ENCODE measurements at regions not wholly inside any gene's neighbourhood (a gene's known extent, or its start where the extent isn't known, plus 50 kb on each side); places are given as distances from the start of the nearest gene placed in this dataset.
A peak's percentile ranks its signal among the peaks of the same experiment; 100 is the strongest.

GRCh38 chr1:60989749-60990713 lies 92.3 kb upstream of the NFIA start:
- DNase-seq (ENCODE audit: low spot score), result peak; percentile 91
- intact Hi-C loops (cut with DNase I), result loop anchor here in 1 of 2 donors (5.0 kb wide), 1 partner anchor 97 kb away; no protein-coding TSS in a partner anchor

GRCh38 chr1:60988891-60989290 lies 93.5 kb upstream of the NFIA start:
- intact Hi-C loops (cut with DNase I), result no loop called here
- DNase-seq (ENCODE audit: low spot score), result no peak

DNA sequence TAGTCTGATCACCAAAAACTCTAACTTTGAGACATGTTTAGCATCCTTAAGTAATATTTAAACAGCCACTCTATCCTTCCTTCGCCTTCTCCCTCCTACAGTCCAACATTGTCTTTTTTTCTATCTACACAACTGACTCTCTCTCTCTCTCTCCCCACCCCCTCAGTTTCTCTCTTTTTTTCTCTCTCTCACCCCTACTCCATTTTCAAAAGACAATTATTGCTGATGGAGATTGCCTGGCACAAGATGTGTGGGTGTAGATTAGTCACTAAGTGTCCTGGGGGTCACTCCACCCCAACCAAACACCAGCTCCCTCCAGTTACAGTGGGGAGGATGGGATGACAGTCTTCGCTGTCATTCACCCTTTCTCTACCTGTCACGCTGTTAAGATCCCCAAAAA lies 94.5 kb upstream of the NFIA start:
- no peak for DNase-seq (ENCODE audit: low spot score)
- intact Hi-C loops (cut with DNase I), result no loop called here

GRCh38 chr1:60984062-60984799 lies 98.1 kb upstream of the NFIA start:
- intact Hi-C loops (cut with DNase I), result loop anchor here (5.0 kb wide), 2 partner anchors 58 to 237 kb away; no protein-coding TSS in a partner anchor
- DNase-seq (ENCODE audit: low spot score), result peak; percentile 85

DNA sequence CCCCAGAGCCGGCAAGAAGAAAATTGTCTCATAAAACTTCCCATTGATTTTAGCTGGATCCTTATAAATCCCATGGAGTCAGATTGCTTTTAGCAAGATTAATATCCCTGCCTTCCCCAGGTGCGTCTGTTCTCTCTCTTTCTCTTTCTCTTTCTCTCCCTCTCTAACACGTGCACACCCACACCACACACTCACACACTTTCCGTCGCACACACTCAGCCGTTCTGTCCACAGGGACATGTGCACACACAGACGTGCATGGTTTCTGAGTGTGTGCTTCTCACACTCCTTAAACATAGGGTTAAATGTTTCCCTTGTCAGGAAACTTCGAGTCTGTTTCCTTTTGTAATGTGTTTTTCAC lies 98.7 kb upstream of the NFIA start:
- intact Hi-C loops (cut with DNase I), result loop anchor here (5.0 kb wide), 2 partner anchors 59 to 236 kb away; no protein-coding TSS in a partner anchor
- no peak for DNase-seq (ENCODE audit: low spot score)

- no peak for DNase-seq (ENCODE audit: low spot score)
- intact Hi-C loops (cut with DNase I), result loop anchor here (5.0 kb wide), 2 partner anchors 60 to 235 kb away; no protein-coding TSS in a partner anchor
Observed at GRCh38 chr1:60982539-60982938, 99.8 kb upstream of the NFIA start.

GRCh38 chr1:60981357-60981756 lies 101.0 kb upstream of the NFIA start:
- intact Hi-C loops (cut with DNase I), result loop anchor here (5.0 kb wide), 2 partner anchors 61 to 234 kb away; no protein-coding TSS in a partner anchor
- no peak for DNase-seq (ENCODE audit: low spot score)

DNA sequence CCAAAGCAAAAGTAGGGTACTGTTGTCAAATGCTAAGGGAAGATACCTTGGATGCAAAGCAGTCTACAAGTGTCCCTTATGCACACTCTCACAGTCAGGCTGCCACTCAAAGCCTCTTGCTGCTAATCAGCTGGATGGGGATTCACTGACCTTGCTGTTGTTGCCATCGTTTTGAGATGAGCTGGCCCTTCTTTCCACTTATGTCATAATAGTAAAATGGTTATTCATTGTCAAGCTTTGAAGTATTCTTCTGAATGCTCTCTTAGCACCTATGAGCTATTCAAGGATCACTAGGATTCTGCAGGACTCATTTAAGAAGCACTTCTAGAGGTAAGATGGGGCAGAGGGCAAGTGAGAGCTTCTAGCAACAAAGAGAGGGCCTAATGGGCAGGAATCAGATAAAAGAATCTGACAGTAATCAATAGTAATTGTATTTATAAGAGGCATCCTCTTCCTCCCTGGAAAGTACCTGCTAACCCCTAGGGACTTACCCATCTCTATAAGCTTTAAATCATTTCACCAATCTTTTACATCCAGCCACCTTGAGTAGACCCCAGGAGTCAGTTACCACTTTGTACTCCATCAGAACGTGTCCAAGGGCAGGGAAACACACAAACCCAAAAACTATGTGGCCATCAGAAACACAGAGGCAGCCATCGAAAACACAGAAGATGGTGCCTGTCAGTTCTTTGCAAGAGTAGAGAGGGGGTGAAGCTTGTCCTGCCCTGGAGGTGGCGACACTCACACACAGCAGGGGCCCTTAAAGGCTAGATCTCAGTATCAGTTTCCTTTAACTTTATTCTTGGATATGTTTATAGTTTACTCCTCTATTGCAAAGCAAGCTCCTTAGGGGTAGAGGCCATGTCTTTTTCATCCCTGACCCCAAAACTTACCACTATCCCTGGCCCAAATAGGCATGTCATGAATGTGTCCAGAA lies 103.7 kb upstream of the NFIA start:
- intact Hi-C loops (cut with DNase I), result loop anchor here in 1 of 2 donors (10.0 kb wide), 2 partner anchors 476 to 876 kb away; no protein-coding TSS in a partner anchor
- DNase-seq (ENCODE audit: low spot score), result no peak

- DNase-seq (ENCODE audit: low spot score), result no peak
- intact Hi-C loops (cut with DNase I), result loop anchor here in 1 of 2 donors (10.0 kb wide), 2 partner anchors 477 to 877 kb away; no protein-coding TSS in a partner anchor
Observed at GRCh38 chr1:60977661-60978060, 104.7 kb upstream of the NFIA start.

DNA sequence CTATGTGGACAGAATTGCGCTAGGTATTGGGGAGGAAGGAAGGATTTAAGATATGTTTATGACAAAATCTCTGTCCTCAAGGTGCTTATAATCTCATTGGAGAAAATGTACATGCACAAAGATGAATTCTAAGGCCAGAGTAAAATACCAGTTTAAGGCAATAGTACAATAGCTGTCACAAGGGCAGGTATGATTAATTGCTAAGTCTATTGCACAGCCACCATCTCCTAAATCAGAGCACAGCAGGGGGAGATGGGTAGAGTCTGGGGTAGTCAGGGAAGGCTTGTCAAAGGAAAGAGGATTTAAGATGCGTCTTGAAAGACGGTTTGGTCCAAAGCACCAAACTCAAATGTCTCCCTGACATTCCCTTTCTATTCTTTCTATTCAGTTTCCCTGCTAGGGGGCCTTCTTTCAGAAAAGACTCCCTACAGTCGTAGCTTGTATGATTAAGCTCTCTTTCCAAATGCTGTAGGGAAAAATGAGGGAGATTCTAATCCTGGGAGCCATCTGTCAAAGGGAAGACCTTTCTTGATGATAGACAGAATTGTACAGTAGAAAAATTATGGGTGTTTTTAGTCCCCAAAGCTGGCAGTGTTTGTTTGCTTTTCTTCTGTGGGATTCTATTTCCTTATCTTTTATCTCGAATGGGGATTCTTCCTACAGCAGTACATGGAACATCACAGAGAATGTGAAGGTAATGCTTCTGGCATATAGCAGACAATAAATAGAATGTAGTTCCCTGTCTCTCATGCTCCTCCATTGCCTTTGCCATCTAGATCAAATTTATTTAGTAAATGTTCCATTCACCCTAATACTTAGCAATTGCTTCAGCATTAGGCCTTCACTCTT lies 107.6 kb upstream of the NFIA start:
- no peak for DNase-seq (ENCODE audit: low spot score)
- intact Hi-C loops (cut with DNase I), result loop anchor here in 1 of 2 donors (5.0 to 10.0 kb wide), 3 partner anchors 480 to 880 kb away; no protein-coding TSS in a partner anchor

GRCh38 chr1:60973668-60974067 lies 108.7 kb upstream of the NFIA start:
- intact Hi-C loops (cut with DNase I), result loop anchor here in 1 of 2 donors (5.0 to 10.0 kb wide), 3 partner anchors 481 to 881 kb away; no protein-coding TSS in a partner anchor
- DNase-seq (ENCODE audit: low spot score), result no peak

GRCh38 chr1:60972841-60973364 lies 109.5 kb upstream of the NFIA start:
- intact Hi-C loops (cut with DNase I), result loop anchor here in 1 of 2 donors (5.0 to 10.0 kb wide), 3 partner anchors 482 to 882 kb away; no protein-coding TSS in a partner anchor
- DNase-seq (ENCODE audit: low spot score), result no peak

DNA sequence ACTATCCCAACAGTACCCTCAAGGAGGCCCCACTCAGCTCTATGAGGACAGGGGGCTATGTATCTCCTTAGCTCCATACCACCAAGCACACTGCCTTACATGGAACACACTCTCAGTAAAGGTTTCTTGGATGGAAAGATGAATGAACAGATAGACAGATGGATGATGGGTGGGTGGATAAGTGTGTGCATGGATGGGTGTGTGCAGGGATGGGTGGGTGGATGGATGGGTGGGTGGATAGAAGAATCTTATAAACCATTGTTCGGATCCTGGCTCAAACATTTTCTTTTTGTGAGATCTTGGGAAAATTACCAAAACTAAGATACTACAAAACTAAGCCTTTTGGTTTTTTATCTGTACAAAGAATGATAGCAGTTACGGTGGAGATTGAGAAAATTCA lies 111.0 kb upstream of the NFIA start:
- intact Hi-C loops (cut with DNase I), result loop anchor here in 1 of 2 donors (5.0 to 10.0 kb wide), 3 partner anchors 483 to 883 kb away; no protein-coding TSS in a partner anchor
- DNase-seq (ENCODE audit: low spot score), result no peak

DNA sequence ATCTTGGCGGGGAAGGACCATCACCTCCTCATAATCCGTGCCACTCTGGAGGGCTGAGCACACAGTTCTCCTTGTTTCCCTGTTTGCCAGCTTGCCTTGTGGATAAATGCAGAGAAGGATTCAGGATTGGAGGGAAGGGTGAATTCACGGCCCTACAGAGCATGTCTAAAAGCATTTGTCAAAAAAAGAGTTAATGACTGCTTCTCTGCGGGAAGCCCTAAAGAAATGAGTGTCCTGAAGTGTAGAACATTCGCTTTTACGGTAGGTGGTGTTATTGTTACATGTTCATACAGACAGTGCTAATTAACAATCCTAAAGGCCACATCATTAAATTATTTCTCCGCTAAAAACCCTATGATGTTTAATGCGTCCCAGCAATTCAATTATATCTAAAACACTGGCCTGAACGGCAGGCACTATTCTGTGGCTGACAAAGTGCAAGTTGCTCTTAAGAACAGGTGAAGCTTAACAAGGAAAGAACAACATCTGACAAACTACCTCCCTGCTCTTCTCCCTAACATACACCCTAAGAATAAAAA lies 112.3 kb upstream of the NFIA start:
- DNase-seq (ENCODE audit: low spot score), result no peak
- intact Hi-C loops (cut with DNase I), result loop anchor here in 1 of 2 donors (5.0 to 10.0 kb wide), 3 partner anchors 485 to 885 kb away; no protein-coding TSS in a partner anchor

DNA sequence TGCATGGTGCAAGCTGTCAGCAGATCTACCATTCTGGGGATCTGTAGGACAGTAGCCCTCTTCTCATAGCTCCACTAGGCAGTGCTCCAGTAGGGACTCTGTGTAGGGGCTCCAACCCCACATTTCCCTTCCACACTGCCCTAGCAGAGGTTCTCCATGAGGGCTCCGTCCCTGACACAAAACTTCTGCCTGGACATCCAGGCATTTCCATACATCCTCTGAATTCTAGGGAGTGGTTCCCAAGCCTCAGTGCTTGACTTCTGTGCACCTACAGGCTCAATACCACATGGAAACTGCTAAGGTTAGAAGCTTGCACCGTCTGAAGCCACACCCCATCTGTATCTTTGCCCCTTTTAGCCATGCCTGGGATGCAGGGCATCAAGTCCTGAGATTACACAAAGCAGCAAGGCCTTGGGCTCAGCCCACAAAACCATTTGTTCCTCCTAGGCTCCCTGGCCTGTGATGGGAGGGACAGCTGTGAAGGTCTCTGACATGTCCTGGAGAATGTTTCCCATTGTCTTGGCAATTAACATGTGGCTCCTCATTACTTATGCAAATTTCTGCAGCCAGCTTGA lies 117.0 kb upstream of the NFIA start:
- intact Hi-C loops (cut with DNase I), result no loop called here
- DNase-seq (ENCODE audit: low spot score), result no peak

- intact Hi-C loops (cut with DNase I), result no loop called here
Observed at GRCh38 chr1:60963167-60963940, 119.0 kb upstream of the NFIA start.

More at GRCh38 chr1:60963167-60963940, 119.0 kb upstream of the NFIA start:
- DNase-seq (ENCODE audit: low spot score), result no peak
